Colon (tissue), 2 donors: ENCODE measurements at regions not wholly inside any gene's neighbourhood (a gene's known extent, or its start where the extent isn't known, plus 50 kb on each side); places are given as distances from the start of the nearest gene placed in this dataset.

ENCODE experiments used
- FAIRE-seq: peaks from 2 replicates; lab custom pipeline; 2012; peaks lifted over from hg19 to GRCh38; lab: Jason Lieb, UNC
- donor health status: control.
- donor health status: control.

DNA sequence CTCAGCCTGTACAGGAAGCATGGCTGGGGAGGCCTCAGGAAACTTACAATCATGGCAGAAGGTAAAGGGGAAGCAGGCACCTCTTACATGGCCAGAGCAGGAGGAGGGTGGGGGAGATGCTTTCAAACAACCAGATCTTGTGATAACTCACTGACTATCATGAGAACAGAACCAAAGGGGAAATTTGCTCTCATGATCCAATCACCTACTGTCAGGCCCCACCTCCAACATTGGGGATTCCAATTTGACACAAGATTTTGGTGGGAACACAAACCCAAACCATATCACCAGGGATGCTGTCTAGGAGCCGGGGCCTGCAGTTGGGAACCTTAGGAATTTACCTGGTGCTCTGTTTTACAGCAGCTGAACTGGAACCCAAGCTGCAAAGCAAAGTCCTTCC, 191.1 kb upstream of the CITED2 start:
- FAIRE-seq, result no peak

DNA sequence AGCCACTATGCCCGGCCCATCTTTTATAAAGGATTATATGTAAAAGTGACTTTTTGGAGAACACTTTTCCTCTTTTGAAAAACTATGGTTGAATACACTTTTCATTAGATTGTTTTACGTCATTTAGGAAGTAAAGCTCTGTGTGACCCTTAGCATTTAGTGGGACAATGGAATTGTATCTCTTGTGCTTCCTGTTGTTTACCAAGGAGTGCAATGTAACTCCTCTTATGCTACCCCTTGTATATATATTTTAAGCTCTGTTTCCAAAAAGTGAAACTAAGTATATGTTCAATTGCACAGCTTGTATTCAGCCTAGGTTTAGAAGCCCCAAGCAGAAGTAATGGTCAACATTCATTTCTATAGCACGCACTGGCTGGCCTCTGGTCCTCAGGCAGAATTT, 183.1 kb upstream of the CITED2 start:
- no peak for FAIRE-seq

GRCh38 chr6:139556532-139556931, 182.1 kb upstream of the CITED2 start:
- FAIRE-seq, result no peak

DNA sequence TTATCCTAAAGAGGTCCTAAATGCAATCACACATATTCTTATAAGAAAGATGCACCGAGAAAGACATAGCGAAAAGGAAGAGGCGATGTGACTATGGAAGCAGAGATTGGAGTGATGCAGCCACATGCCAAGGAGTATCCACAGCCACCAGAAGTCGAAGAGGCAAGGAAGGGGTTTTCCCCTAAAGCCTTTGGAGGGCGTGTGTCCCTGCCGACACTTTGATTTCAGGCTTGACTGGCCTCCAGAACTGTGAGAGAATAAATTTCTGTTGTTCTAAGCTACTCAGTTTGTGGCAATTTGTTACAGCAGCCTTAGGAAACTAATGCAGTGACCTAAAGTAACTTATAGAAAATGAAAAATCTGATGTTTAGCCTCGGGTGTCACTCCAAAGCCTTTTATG, 179.5 kb upstream of the CITED2 start:
- no peak for FAIRE-seq

GRCh38 chr6:139551376-139551775, 176.9 kb upstream of the CITED2 start:
- FAIRE-seq, result no peak

DNA sequence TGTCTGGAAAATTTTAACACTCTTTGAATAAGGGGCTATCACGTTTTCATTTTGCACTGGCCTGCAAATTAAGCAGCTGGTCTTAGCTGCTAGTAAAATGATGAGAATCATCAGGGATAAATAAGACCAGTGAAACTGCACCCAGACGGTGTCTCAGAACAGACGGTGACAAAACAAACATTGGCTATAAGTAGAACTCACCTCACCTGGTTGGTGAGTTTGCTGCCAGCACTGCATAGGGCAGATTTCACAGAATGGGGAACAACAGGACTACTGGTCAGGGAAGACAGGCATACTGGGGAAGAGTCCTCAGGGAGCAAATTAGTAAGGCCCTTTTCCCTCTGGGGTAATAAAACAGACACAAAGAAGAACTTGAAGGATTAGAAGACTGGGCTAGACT, 175.9 kb upstream of the CITED2 start:
- no peak for FAIRE-seq

- FAIRE-seq, result no peak
Observed at GRCh38 chr6:139549561-139550070, 175.2 kb upstream of the CITED2 start.

DNA sequence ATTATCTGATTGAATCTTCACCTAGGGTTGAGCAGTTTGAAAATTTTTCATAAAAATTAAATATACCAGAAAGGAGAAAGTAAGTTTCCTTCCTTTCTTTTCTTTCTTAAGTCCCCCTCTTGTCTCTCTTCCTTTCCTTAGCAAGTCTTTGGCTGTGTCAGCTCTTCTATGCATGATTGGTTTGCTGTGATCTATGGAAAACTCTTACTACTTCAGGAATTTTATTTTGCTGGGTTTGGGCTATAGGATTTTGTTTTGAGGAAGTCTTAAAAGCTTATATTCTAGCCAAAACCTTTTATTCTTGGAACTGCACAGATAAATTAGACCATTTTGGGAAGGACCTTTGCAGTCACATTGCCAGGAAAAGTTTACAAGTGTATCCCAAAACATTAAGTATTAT, 173.4 kb upstream of the CITED2 start:
- FAIRE-seq, result no peak

DNA sequence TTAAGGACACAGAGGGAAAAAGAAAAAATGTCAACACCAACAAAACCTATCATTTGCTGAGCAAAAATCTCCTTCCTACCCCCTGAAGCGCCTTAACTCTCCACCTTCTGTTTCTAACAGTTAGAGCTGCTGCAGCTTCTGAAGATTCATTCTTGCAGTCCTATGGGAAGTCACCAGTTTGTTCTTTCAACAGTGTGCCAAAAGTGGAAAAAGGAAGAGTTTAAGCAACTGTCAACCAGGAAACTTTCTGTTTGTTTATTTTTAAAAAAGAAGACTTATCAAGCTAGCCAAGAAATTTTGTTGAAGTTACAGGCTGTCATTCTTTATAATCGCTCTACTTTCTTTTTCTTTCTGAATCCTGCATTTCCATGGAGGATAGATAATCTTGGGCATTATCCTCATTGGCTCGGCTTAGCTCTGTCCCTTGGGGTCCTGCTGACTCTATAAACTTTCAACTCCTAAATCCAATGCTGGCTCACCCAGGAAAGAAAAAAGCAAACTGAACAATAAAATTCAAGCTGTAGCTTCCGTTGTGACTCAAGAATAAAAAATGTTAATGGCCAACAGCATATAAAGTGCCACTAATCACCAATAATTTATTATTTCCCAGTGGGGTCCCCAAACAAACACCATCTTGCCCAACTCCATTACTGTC, 172.8 kb upstream of the CITED2 start:
- FAIRE-seq, result no peak

GRCh38 chr6:139546106-139546472, 171.6 kb upstream of the CITED2 start:
- no peak for FAIRE-seq

DNA sequence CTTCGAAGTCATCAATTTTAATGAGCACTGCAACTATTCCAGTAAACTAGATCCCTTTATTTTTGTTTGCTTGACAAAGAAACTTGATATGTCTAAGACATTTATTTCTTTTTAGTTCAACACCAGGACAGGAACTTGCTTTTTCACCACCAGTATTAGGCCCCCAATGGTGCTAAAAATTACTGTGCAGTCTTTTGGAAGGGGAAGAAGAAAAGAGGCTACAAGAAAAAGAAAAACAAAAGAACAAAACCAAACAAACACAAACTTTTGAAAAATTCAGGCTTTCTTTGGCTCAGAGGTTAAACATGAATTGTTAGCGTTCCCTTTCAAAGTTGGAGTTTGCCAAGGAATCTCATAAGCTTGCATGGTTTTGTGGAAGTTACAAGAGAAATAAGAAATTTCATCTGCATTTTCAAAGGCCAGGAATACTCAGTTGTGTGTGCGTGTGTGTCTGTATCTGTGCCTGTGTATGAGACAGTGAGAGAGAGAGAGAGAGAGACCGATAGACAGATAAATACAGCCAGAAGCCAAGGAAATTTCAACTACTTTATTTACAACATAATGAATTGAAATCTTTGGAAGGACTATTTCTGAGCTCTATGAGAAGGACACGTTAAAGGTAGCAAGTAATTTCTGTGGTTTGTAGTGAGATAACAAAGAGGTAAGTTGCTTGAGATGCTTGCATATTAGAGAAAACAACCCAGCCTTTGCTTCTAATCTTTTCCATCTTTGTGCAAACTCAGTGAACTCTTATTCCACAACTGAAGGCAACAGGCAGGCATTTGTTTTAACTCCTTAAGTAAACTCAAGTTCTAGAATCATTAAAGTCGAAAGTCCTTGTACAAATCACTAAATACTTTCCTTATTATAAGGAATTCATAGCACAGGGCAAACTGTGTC, 171.0 kb upstream of the CITED2 start:
- FAIRE-seq, result no peak

- FAIRE-seq, result no peak
Observed at GRCh38 chr6:139544701-139545057, 170.2 kb upstream of the CITED2 start.

DNA sequence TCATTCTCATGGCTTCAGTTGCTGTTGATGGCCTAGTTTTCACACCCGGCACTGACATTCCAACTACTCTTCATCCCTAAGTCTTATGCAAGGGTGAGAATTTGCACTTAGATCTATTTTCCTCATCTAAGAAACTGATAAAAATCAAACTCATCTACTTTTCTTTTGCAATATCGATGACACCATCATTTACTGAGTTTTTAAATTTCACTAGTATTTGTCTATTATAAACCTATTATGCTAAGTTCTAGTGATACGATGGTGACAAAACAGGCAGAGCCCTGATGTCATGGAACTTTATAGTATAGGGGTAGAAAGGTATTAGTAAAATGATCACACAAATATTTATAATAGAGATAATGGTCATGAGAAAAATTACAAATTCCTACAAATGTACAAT, 167.9 kb upstream of the CITED2 start:
- no peak for FAIRE-seq

GRCh38 chr6:139540894-139541293, 166.4 kb upstream of the CITED2 start:
- FAIRE-seq, result no peak

GRCh38 chr6:139540276-139540675, 165.8 kb upstream of the CITED2 start:
- FAIRE-seq, result no peak

- FAIRE-seq, result no peak
Observed at GRCh38 chr6:139539852-139540251, 165.4 kb upstream of the CITED2 start.

GRCh38 chr6:139538366-139538765, 163.9 kb upstream of the CITED2 start:
- no peak for FAIRE-seq

DNA sequence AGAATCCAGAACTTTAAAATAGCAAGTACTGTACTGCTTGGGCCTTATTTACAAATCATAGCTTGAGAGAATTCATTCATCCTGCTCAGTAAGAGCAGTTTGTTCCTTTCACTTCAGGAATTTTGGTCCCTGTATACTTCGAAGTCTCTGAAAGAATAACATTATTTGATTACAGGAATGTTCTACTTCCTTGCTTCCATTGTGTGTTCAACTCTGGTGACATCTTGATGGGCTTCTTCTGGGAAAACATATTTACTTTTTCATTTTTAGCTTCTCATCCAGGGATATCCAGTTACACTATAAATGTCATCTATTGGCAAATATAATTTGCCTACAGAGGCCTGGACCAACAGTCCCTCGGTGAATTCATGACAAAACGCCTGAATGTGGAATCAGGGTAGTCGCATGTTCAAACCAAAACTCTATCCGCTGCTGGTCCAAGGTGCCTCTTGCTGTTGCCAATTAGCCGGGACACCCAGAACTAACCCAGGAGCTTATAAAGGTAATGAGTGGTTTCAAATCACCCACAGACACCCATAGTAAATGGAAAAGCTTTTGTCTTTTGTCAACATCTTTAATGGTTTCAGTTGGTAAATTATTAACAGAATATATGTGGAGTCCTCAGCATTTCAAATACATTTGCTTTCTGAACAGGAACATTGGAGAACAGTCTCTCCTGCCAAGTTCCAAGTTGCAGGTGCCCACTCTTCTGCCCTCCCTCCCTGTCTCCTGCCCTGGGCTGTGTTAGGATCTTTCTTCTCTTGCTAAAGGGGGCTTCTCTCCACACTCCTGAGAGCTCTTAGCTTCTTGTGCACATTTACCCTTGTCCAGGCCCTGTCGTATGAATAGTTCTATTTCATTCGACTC, 162.5 kb upstream of the CITED2 start:
- no peak for FAIRE-seq

GRCh38 chr6:139534472-139535115, 160.1 kb upstream of the CITED2 start:
- FAIRE-seq, result no peak

DNA sequence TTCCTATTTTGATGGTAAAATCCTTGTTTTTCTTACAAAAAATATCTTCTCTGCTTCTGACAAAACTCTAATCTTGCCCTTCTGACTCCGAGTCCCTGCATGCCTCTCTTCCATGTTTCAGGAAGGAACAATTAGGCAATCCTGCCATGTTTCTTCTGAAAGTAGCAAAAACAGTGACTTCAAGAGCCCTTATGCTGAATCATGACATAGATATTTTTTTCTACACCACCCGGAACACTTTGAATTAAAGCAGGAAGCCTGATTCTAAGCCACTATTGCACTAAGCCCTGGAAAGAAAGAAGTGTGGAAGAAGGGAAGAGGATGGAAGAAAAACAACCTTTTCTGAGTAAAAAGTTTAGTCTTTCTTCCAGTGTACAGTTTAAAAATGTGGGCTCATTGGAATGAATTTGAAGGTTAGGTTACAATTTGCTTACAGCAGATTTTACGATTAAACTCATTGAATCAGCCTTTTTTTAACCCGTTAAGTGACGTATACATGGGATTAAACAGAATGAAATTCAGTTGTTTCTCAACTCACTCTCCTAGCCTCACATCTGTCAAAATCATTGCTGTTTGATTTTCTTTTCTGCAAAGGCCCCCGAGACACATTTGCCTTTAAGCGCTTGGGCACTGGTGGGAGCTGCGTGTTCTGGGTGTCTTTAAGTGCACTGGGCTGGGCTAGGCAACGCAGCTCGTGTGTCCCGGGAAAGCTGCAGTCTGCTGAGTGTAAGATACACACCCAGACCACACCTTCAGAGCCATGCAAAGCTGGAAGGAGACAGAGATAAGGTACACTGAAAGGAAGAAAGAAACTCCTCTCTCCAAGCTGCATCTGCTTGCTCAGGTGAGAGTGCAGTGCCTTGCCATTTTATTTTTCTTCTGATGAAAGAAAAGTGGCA, 159.4 kb upstream of the CITED2 start:
- no peak for FAIRE-seq

DNA sequence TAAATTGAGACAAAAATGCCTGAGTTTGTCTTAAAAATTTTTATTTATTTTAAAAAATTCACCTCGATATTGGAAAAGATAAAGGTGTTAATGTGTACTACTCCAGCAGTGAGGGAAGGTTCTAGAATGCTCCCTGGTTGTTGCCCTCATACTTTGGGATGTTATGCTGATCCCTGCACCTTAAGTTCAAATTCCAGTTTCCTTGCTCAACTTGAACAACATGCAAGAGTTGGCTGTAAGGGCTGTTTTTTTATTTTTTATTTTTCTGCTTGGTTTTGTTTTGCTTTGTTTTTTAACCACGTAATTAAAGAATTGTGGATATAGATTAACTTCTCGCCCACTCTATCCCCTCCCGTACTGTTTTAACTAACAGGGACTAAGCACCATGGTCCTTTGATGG, 158.7 kb upstream of the CITED2 start:
- no peak for FAIRE-seq
